Right hindlimb (tissue), 1 donor: ENCODE measurements at regions not wholly inside any gene's neighbourhood (a gene's known extent, or its start where the extent isn't known, plus 50 kb on each side); places are given as distances from the start of the nearest gene placed in this dataset.
A peak's percentile ranks its signal among the peaks of the same experiment; 100 is the strongest.

Source experiments
- DNase-seq: peaks from one replicate; pipeline ENCODE4 v3.0.0-alpha.2; 2018

GRCh38 chr21:35414056-35414455 lies 365.0 kb upstream of the RUNX1 start:
- DNase-seq = no peak

DNA sequence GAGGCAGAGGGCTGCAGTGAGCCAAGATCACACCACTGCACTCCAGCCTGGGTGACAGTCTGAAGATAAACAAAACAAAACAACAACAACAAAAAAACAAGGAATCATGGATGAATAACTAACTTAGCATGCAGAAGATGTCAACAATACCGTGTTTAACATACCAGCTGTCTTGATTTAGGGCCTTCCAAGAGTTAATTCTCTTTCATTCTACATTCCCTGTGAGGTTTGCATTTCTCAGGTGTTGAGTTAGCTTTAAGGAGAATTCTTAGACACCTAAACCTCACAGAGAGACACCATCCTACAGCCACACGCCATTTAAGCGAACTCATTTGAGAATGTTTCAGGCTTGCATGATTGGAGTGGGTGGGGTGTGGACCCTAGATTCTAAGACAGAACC lies 363.1 kb upstream of the RUNX1 start:
- no peak for DNase-seq

DNA sequence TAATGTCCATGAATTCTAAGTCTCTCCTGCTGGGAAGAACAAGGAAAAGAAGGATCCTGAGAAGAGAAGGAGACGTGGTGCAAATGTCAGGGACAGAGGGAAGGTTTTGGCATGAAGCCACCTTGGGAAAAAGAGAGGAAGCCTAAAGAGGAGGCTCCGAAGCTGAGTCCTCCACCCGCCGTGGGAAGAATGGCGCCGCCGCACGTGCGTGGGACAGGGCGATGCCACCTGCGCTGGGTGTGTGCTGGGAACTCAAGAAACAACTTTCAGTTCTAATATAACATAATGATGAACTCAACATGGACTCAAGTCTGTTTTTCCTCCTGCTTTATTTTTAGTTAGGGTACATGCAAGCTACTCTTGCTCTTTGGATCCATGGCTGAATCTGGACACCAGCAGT lies 362.3 kb upstream of the RUNX1 start:
- no peak for DNase-seq

GRCh38 chr21:35410656-35411055 lies 361.6 kb upstream of the RUNX1 start:
- no peak for DNase-seq

GRCh38 chr21:35410123-35410522 lies 361.0 kb upstream of the RUNX1 start:
- DNase-seq = no peak

- no peak for DNase-seq
These were observed 359.3 kb upstream of the RUNX1 start for GRCh38 chr21:35408401-35408800.

- DNase-seq = no peak
These were observed 357.5 kb upstream of the RUNX1 start for GRCh38 chr21:35406635-35407034.

DNA sequence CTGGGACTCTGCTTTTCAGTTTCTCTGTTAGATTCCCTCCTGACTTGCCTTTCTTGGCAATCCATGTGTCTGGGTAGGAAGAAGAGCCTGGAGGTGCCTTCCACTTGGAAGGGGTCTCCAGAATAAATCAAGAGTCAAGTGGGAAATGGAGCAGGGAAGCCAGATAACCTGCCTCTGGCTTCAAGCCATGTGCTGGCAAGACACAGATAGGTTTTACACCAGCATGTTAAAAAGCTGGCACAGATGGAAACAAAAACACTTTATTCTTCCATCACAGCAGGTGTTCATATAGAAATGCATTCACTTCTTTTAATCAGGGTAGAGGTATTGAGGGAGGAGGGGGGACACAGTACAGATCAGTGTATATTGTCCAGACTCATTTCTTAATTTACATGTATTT lies 356.9 kb upstream of the RUNX1 start:
- DNase-seq = no peak

- DNase-seq = no peak
These were observed 355.1 kb upstream of the RUNX1 start for GRCh38 chr21:35404247-35404646.

- no peak for DNase-seq
These were observed 353.0 kb upstream of the RUNX1 start for GRCh38 chr21:35402061-35402460.

- no peak for DNase-seq
These were observed 352.4 kb upstream of the RUNX1 start for GRCh38 chr21:35401476-35401875.

DNA sequence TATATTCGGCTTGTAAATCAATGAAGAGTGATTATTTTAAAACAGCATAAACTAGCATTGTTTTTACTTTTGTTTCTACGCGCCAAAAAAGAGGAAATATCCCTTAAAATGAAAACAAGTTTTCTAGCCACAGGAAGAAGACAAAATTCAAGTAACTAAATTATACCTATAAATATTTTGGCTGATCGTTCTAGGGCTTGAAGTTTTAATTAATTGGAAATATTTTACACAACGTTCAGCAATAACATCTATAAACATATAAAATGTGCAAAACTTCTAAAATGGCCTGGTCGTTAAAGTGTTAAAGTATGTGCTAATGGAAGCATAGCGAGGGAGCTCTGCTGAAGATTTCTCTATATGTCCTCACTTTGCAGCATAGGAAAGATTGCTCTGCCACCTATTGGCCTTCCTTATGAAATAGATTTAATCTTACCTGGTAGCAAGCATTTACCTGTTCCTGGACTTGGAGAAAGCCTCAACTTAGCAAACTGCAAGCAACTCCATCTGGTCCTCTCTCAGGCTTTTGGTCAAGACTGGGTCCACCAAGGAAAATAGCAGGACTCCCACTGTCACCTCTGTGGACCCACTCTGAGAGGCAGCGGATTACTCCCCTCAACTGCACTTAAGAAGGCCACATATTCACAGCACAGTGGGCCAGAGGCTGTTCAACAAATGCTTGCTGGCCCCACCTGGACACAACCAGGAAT lies 351.3 kb upstream of the RUNX1 start:
- DNase-seq = peak; percentile 26

DNA sequence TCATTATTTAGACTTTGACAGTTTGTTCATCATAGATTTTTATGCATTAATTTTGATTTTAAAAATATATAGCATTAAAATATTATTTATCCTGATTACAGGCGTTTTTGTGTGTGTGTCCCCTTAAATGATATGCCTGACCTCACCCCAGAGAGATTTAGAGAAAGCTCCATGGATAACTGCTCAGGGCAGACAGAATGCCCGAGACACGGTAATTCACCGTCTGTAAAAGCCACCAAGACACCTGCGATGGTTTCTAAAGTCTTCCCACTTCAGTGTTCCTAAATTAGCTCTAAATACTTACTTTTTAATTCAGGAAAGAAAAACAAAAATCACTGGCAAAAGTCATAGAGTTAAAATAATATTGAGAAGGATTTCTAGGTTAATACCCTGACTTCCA lies 350.6 kb upstream of the RUNX1 start:
- DNase-seq = no peak

DNA sequence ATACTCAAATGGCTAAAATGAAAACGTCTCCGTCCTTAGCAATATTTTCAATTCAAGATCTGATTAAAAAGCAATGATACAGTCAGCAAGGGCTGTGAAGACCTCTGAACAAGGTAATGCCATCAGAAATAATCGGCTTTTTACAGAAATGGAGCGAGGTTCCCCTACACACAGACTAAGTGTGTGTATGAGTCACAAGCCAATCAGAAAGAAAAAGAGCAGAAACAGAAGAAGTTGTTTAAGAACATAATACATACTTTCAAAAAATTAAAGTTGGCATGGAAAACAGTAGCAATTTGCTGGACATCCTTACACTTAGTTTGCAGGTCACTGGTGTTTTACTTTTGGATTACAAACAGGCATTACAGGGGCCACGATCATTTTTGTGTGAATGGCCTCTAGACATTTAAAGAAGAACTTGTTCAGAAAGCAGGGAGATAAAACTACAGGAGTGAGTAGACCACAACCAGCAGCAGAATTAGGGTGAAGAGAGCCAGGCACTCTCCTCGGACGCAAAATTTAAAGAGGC lies 350.0 kb upstream of the RUNX1 start:
- no peak for DNase-seq

DNA sequence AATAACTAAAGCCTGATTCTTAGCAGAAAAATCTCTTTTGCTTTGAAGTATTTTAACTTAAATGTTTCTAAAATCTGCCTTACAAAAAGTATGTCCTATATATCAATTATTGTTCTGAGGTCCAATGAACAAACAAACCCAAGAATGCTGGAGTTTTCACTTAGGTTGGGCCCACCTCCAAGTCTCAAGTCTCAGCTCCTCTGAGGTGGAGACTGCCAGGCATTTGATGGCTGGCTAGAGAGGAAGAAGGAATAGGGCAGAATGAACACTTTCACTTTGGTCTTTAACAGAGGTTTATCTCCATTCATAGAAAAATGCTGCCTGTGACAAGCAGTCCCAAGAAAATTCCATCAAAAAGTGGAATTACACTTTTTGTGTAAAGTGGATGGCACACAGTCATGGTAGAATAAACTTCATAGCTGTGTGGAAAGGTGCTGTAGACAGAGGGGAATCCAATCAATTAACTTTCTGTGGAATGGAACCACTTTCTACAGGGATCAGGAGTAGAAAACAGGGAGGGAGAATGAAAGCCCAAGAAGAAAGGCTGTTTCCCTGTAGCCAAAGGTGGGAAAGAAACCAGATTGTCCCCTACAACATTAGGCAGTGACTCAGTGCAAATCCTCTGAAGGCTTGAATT lies 349.4 kb upstream of the RUNX1 start:
- no peak for DNase-seq

DNA sequence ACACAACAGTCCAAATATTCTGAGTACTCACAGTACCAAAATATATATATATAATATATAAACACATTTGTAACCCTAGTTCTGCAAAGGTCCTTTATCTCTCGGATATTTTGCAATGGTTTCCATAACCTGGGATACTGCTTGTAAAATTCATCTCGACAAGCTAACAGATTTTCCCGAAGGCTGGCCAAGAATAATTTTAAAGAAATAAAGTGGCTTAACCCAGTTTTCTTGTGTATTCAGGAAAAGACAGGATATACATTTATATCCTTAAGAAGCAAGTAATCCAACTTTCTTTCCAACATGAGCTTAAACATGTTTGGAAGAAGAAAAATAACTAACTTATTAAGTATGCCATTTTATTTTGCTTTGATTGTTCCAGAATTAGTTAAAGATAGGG lies 348.7 kb upstream of the RUNX1 start:
- no peak for DNase-seq

- no peak for DNase-seq
These were observed 347.6 kb upstream of the RUNX1 start for GRCh38 chr21:35396655-35397054.

- DNase-seq = no peak
These were observed 346.6 kb upstream of the RUNX1 start for GRCh38 chr21:35395728-35396127.

DNA sequence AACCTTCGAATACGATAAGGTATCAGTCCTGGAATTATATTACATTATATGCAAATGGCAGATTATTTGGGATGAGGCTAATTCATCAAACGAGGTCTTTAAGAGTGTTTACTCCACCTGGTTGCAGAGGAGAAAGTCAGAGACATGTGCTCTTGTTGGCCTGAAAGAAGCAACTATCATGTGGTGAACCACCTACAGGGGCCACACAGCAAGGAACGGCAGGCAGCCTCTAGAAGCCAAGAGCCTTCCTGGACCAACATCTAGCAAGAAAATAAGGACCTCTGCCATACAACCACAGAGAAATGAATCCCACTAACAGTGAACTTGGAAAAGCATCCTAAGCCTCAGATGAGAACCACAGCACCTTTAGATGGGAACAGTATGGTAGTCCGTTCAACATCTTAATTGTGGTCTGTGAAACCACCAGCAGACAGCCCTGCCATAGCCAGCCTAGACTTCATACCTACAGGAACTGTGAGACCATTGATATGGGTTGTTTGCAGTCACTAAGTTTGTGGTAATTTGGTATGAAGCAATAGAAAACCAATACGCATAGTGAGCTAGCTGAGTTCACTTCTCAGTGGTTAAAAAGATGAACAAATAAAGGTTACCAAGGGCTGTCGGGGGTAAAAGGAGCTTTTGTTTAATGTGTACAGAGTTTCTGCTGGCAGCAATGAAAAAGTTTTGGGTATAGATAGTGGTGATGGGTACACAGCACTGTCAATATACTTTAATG lies 345.7 kb upstream of the RUNX1 start:
- DNase-seq = no peak

DNA sequence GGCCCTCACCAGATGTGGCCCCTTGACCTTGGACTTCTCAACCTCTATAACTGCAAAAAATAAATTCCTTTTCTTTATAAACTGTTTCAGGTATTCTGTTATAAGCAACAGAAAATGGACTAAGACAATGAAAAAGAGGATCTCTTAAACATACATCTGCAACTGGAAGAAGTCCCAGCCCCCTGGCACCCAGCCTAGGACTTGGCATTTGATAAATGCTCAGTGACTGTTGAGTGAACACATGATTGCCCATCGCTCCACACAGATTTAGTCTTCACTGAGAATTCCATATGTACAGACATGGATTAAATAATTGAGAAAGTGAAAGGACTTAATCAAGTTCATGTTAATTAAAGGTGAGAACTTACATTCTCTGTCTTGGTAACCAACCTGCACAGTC lies 344.9 kb upstream of the RUNX1 start:
- no peak for DNase-seq

- DNase-seq = peak; percentile 53
These were observed 341.1 kb upstream of the RUNX1 start for GRCh38 chr21:35390013-35390776.

- DNase-seq = no peak
These were observed 337.5 kb upstream of the RUNX1 start for GRCh38 chr21:35386491-35387079.

DNA sequence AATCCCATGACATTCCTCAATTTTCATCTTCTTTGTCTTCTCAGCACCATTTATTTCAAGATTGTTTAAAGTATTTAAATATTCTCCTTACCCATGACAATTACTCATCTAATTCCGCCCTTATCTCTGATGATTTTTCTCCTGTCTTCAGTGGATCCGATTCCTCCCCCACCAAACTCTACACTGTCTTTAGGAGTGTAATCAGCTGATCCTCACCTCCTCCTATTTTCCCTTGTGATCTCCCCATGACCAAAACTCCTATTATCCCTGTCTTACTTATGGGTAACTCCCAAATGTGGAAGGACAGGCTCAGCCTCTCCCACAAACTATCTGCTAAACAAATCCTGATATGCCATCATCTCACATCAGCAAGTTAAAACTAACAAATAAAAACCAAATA lies 335.3 kb upstream of the RUNX1 start:
- DNase-seq = no peak
